Osteocyte (in vitro differentiated cells): ENCODE measurements at regions not wholly inside any gene's neighbourhood (a gene's known extent, or its start where the extent isn't known, plus 50 kb on each side); places are given as distances from the start of the nearest gene placed in this dataset.

Source experiments
- DNase-seq: peaks from one replicate; pipeline ENCODE4 v3.0.0; 2021; ENCODE audit warnings: mixed read lengths; ENCODE audit not compliant: unreplicated experiment; ENCODE audit errors: extremely low spot score
- H3K27ac Mint-ChIP-seq: one replicate; pipeline ENCODE4 v1.8.0; 2021; ENCODE audit warnings: mild to moderate bottlenecking, mixed read lengths; ENCODE audit not compliant: unreplicated experiment
- H3K27me3 Mint-ChIP-seq: one replicate; pipeline ENCODE4 v1.8.0; 2021; ENCODE audit warnings: mixed read lengths; ENCODE audit not compliant: unreplicated experiment
- H3K36me3 Mint-ChIP-seq: one replicate; pipeline ENCODE4 v1.8.0; 2021; ENCODE audit warnings: mixed read lengths; ENCODE audit not compliant: unreplicated experiment
- H3K4me1 Mint-ChIP-seq: one replicate; pipeline ENCODE4 v1.8.0; 2021; ENCODE audit warnings: mixed read lengths; ENCODE audit not compliant: unreplicated experiment
- H3K4me3 Mint-ChIP-seq: one replicate; pipeline ENCODE4 v1.8.0; 2021; ENCODE audit warnings: mild to moderate bottlenecking, moderate library complexity, mixed read lengths; ENCODE audit not compliant: unreplicated experiment
- H3K9me3 Mint-ChIP-seq: one replicate; pipeline ENCODE4 v1.8.0; 2021; ENCODE audit warnings: mixed read lengths; ENCODE audit not compliant: unreplicated experiment
- CTCF ChIP-seq: fragments of 200-600 bp; sonication (generic); IDR thresholded peaks from 2 replicates; pipeline ENCODE4 v1.5.0; 2021; ENCODE audit warnings: antibody characterized with exemption, mild to moderate bottlenecking, moderate library complexity

GRCh38 chrX:83326539-83326938 is 181.6 kb upstream of the POU3F4 start:
- TF ChIP-seq CTCF: no peak
- Mint-ChIP-seq H3K4me3 (no peak overlapping the region), H3K27me3 (no peaks in the 10 kb centered on the region), H3K9me3 (peaks cover 26% of the 10 kb centered on the region), H3K4me1 (no peaks in the 10 kb centered on the region), H3K27ac (no peak overlapping the region), H3K36me3 (no peaks in the 10 kb centered on the region)
- DNase-seq: no peak

- Mint-ChIP-seq H3K4me3 (no peak overlapping the region), H3K4me1 (no peaks in the 10 kb centered on the region), H3K36me3 (no peaks in the 10 kb centered on the region), H3K27me3 (no peaks in the 10 kb centered on the region), H3K27ac (no peak overlapping the region), H3K9me3 (peaks cover 6% of the 10 kb centered on the region)
- no peak for TF ChIP-seq CTCF
- DNase-seq: no peak
Observed at GRCh38 chrX:83333813-83334212, 174.3 kb upstream of the POU3F4 start.

- TF ChIP-seq CTCF: no peak
- H3K27me3 Mint-ChIP-seq: no peaks in the 10 kb centered on the region
- no peak overlapping the region for H3K27ac Mint-ChIP-seq
- H3K4me3 Mint-ChIP-seq: no peak overlapping the region
- H3K9me3 Mint-ChIP-seq: peaks cover 25% of the 10 kb centered on the region
- H3K36me3 Mint-ChIP-seq: no peaks in the 10 kb centered on the region
- H3K4me1 Mint-ChIP-seq: no peaks in the 10 kb centered on the region
- DNase-seq: no peak
Observed at GRCh38 chrX:83336454-83336853, 171.6 kb upstream of the POU3F4 start.

- Mint-ChIP-seq H3K36me3 (no peaks in the 10 kb centered on the region), H3K27ac (no peak overlapping the region), H3K4me1 (no peaks in the 10 kb centered on the region), H3K9me3 (peaks cover 31% of the 10 kb centered on the region), H3K27me3 (no peaks in the 10 kb centered on the region), H3K4me3 (no peak overlapping the region)
- no peak for TF ChIP-seq CTCF
- no peak for DNase-seq
Observed at GRCh38 chrX:83339724-83340123, 168.4 kb upstream of the POU3F4 start.

- DNase-seq: no peak
- Mint-ChIP-seq H3K4me3 (no peak overlapping the region), H3K9me3 (peaks cover 33% of the 10 kb centered on the region), H3K27me3 (no peaks in the 10 kb centered on the region), H3K27ac (no peak overlapping the region), H3K36me3 (no peaks in the 10 kb centered on the region), H3K4me1 (no peaks in the 10 kb centered on the region)
- TF ChIP-seq CTCF: no peak
Observed at GRCh38 chrX:83345298-83345697, 162.8 kb upstream of the POU3F4 start.
